Activated CD4-positive, alpha-beta T cell treated with anti-CD3 and anti-CD28 coated beads, Interleukin-2, amount 10 ng/mL, durations not matched to agents 24 days and 14 days (primary cell): ENCODE measurements at regions not wholly inside any gene's neighbourhood (a gene's known extent, or its start where the extent isn't known, plus 50 kb on each side); places are given as distances from the start of the nearest gene placed in this dataset.

Experiments used
- DNase-seq: peaks from one replicate; pipeline ENCODE4 v3.0.0; 2022
- H3K27ac Mint-ChIP-seq: one replicate; pipeline ENCODE4 v1.8.0; 2022; ENCODE audit warnings: mild to moderate bottlenecking, mixed read lengths
- H3K27me3 Mint-ChIP-seq: one replicate; pipeline ENCODE4 v1.8.0; 2022; ENCODE audit warnings: mixed read lengths
- H3K36me3 Mint-ChIP-seq: one replicate; pipeline ENCODE4 v1.8.0; 2022; ENCODE audit warnings: low read depth, mild to moderate bottlenecking, mixed read lengths
- H3K4me1 Mint-ChIP-seq: one replicate; pipeline ENCODE4 v1.8.0; 2021; ENCODE audit warnings: mixed read lengths
- H3K4me3 Mint-ChIP-seq: one replicate; pipeline ENCODE4 v1.8.0; 2022; ENCODE audit warnings: mild to moderate bottlenecking, moderate library complexity, mixed read lengths
- H3K9me3 Mint-ChIP-seq: one replicate; pipeline ENCODE4 v1.8.0; 2021; ENCODE audit warnings: mixed read lengths
- intact Hi-C: fragments of 100-400 bp; cut with micrococcal nuclease; formaldehyde crosslinking; loops from one replicate; pipeline ENCODE4 v1.15.1; 2023

DNA sequence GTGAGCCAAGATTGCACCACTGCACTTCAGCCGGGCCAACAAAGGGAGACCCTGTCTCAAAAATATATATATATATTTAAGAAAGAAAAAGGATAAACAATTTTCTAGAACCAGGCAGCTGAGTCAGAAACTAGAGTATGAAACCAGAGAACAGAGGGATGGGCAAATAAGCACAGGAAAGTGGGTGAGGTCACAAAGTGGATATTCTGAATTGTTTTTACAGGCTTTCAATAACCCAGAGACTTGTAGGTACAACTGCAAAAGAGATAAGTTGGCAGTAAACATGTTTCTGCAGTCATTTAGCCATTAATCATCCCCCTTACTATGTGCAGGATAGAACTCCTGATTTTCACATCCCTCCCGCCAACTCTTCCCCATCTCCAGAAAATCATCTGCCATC is 94.2 kb downstream of the BTG1 start:
- Mint-ChIP-seq H3K27me3 (no peaks in the 10 kb centered on the region), H3K4me1 (peaks cover 54% of the 10 kb centered on the region), H3K9me3 (peaks cover 30% of the 10 kb centered on the region), H3K4me3 (no peak overlapping the region), H3K27ac (peak overlapping the region; percentile 62), H3K36me3 (peaks cover 24% of the 10 kb centered on the region)
- intact Hi-C loops: no loop called here
- DNase-seq: no peak

GRCh38 chr12:92049403-92049802 is 96.2 kb downstream of the BTG1 start:
- H3K4me1 Mint-ChIP-seq: peaks cover 53% of the 10 kb centered on the region
- no peaks in the 10 kb centered on the region for H3K27me3 Mint-ChIP-seq
- peaks cover 30% of the 10 kb centered on the region for H3K9me3 Mint-ChIP-seq
- H3K4me3 Mint-ChIP-seq: no peak overlapping the region
- H3K36me3 Mint-ChIP-seq: peaks cover 20% of the 10 kb centered on the region
- H3K27ac Mint-ChIP-seq: no peak overlapping the region
- intact Hi-C loops: loop anchor here (10.0 kb wide), 1 partner anchor 165 kb away; no protein-coding TSS in a partner anchor
- DNase-seq: no peak

DNA sequence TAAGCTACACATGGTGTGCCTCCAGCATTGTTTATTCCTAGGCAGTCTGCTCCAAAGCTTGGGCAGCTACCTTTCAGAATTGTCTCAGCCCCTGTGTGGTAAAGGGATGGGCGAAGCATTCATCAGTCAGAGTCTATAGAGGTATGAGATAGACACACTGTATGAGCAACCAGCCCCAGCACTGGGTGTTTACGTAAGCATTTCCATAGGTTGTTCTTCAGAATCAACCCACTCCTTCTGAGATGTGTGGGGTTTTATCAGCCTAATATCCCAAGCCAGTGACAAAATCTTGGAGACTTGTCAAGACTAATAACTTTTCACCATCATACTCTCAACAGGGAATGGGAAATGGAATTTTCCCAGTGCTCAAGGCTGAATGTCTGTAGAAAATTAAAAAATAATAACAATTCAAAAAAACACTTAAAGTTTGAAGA is 98.2 kb downstream of the BTG1 start:
- Mint-ChIP-seq H3K27me3 (no peaks in the 10 kb centered on the region), H3K36me3 (peaks cover 15% of the 10 kb centered on the region), H3K4me1 (peaks cover 56% of the 10 kb centered on the region), H3K9me3 (peaks cover 20% of the 10 kb centered on the region), H3K27ac (peak overlapping the region; percentile 79), H3K4me3 (peak overlapping the region; percentile 65)
- DNase-seq: no peak
- intact Hi-C loops: loop anchor here (1.0 to 10.0 kb wide), 3 partner anchors 9 to 167 kb away; no protein-coding TSS in a partner anchor

GRCh38 chr12:92046557-92047392 is 98.9 kb downstream of the BTG1 start:
- intact Hi-C loops: loop anchor here (1.0 to 10.0 kb wide), 4 partner anchors 10 to 168 kb away; no protein-coding TSS in a partner anchor
- no peaks in the 10 kb centered on the region for H3K27me3 Mint-ChIP-seq
- peaks cover 13% of the 10 kb centered on the region for H3K9me3 Mint-ChIP-seq
- peak overlapping the region; percentile 79 for H3K27ac Mint-ChIP-seq
- H3K4me1 Mint-ChIP-seq: peaks cover 55% of the 10 kb centered on the region
- peak overlapping the region; percentile 65 for H3K4me3 Mint-ChIP-seq
- peaks cover 10% of the 10 kb centered on the region for H3K36me3 Mint-ChIP-seq
- no peak for DNase-seq

GRCh38 chr12:92045852-92046251 is 99.8 kb downstream of the BTG1 start:
- intact Hi-C loops: loop anchor here (1.0 to 10.0 kb wide), 2 partner anchors 19 to 169 kb away; no protein-coding TSS in a partner anchor
- Mint-ChIP-seq H3K27ac (peak overlapping the region; percentile 72), H3K36me3 (peaks cover 8% of the 10 kb centered on the region), H3K4me1 (peaks cover 56% of the 10 kb centered on the region), H3K4me3 (peak overlapping the region; percentile 45), H3K9me3 (peaks cover 11% of the 10 kb centered on the region), H3K27me3 (no peaks in the 10 kb centered on the region)
- DNase-seq: no peak

GRCh38 chr12:92044435-92044834 is 101.2 kb downstream of the BTG1 start:
- H3K27me3 Mint-ChIP-seq: no peaks in the 10 kb centered on the region
- intact Hi-C loops: loop anchor here (10.0 kb wide), 1 partner anchor 170 kb away; no protein-coding TSS in a partner anchor
- DNase-seq: no peak
- H3K4me1 Mint-ChIP-seq: peaks cover 59% of the 10 kb centered on the region
- peak overlapping the region; percentile 45 for H3K27ac Mint-ChIP-seq
- peaks cover 7% of the 10 kb centered on the region for H3K36me3 Mint-ChIP-seq
- peaks cover 8% of the 10 kb centered on the region for H3K9me3 Mint-ChIP-seq
- peak overlapping the region; percentile 19 for H3K4me3 Mint-ChIP-seq

DNA sequence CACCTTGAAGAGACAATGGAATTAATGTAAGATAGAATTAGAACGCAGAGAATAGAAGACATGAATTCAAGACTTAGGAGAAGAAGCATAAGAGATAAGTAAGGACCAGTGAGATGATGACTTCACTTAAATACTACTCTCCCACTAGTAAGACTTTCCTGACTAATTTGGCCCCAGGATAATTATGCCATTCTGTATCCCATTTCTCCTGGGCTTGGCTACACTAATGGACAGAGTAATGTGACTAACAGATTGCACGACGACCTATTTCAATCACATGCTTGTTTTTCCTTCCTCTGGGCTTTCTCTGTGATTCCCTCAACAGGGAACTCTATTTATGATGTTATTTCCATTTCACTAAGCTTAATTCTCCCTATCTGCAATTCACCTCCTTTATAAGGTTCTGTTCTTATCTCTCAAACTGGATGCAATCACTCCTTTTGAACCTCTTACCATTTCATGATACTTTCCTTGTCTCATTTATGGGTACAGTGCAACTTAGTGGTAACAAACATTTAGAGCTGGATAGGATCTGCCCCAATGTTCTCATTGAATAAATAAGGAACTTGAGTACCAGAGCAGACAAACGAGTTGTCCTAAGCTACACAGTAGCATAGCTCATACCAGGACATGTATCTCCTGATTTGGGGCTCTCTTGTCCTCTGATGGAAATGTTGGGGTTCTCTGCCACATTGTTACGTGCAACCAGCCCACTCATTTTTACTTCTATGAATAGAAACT is 102.7 kb downstream of the BTG1 start:
- no peak overlapping the region for H3K4me3 Mint-ChIP-seq
- no peak for DNase-seq
- peaks cover 5% of the 10 kb centered on the region for H3K36me3 Mint-ChIP-seq
- intact Hi-C loops: loop anchor here (10.0 kb wide), 1 partner anchor 172 kb away; no protein-coding TSS in a partner anchor
- H3K4me1 Mint-ChIP-seq: peaks cover 57% of the 10 kb centered on the region
- H3K27ac Mint-ChIP-seq: no peak overlapping the region
- no peaks in the 10 kb centered on the region for H3K27me3 Mint-ChIP-seq
- no peaks in the 10 kb centered on the region for H3K9me3 Mint-ChIP-seq

DNA sequence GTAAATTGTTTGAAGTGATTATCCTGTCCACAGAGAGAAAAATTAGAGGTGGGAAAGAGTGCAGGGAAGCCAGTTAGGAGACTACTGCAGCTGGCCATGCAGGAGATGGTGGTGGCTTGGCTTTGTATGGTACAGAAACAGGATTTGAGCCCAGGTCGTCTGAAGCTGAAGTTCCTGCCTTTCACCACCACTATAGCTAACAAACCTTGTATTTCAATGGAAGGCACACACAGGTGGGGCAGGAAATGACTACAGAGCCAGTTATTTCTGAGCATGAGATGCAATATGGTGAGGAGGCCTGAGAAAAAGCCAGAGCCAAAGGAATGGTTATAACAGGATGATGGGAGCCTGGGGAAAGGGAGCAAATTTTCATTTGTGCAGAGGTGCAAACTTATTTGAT is 103.9 kb downstream of the BTG1 start:
- H3K27ac Mint-ChIP-seq: peak overlapping the region; percentile 0
- peaks cover 5% of the 10 kb centered on the region for H3K36me3 Mint-ChIP-seq
- H3K4me3 Mint-ChIP-seq: peak overlapping the region; percentile 15
- intact Hi-C loops: loop anchor here (10.0 kb wide), 1 partner anchor 173 kb away; no protein-coding TSS in a partner anchor
- peaks cover 51% of the 10 kb centered on the region for H3K4me1 Mint-ChIP-seq
- peaks cover 3% of the 10 kb centered on the region for H3K9me3 Mint-ChIP-seq
- peak; percentile 76 for DNase-seq
- H3K27me3 Mint-ChIP-seq: no peaks in the 10 kb centered on the region

DNA sequence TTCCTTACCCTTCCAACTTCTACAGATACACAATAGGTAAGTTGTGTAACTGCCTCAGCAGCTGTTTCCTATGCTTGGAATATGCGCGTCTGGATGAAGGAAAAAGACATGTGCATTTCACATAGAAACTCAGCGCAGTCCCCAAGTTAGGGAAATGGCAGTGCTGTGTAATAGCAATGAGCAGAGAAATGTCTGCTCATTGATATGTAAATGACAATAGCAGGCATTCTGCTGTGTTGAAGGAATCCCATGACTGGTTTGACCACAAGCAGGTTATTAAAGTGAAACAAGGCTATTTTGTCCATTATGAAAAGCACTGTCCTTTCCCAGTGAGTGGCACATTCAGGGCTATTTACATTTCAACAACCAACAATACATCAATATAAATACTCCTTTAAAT is 106.6 kb downstream of the BTG1 start:
- DNase-seq: no peak
- Mint-ChIP-seq H3K9me3 (peaks cover 3% of the 10 kb centered on the region), H3K4me1 (peaks cover 55% of the 10 kb centered on the region), H3K27ac (no peak overlapping the region), H3K36me3 (peaks cover 5% of the 10 kb centered on the region), H3K4me3 (no peak overlapping the region), H3K27me3 (no peaks in the 10 kb centered on the region)
- intact Hi-C loops: loop anchor here (10.0 kb wide), 1 partner anchor 164 kb away; no protein-coding TSS in a partner anchor

GRCh38 chr12:92038476-92038875 is 107.2 kb downstream of the BTG1 start:
- Mint-ChIP-seq H3K9me3 (peaks cover 3% of the 10 kb centered on the region), H3K4me1 (peaks cover 58% of the 10 kb centered on the region), H3K4me3 (no peak overlapping the region), H3K36me3 (peaks cover 7% of the 10 kb centered on the region), H3K27ac (no peak overlapping the region), H3K27me3 (no peaks in the 10 kb centered on the region)
- intact Hi-C loops: loop anchor here (10.0 kb wide), 1 partner anchor 164 kb away; no protein-coding TSS in a partner anchor
- no peak for DNase-seq

GRCh38 chr12:92036771-92037453 is 108.7 kb downstream of the BTG1 start:
- peaks cover 60% of the 10 kb centered on the region for H3K4me1 Mint-ChIP-seq
- DNase-seq: no peak
- intact Hi-C loops: loop anchor here (10.0 kb wide), 1 partner anchor 162 kb away; no protein-coding TSS in a partner anchor
- peaks cover 9% of the 10 kb centered on the region for H3K9me3 Mint-ChIP-seq
- H3K36me3 Mint-ChIP-seq: peaks cover 11% of the 10 kb centered on the region
- no peak overlapping the region for H3K4me3 Mint-ChIP-seq
- no peak overlapping the region for H3K27ac Mint-ChIP-seq
- H3K27me3 Mint-ChIP-seq: no peaks in the 10 kb centered on the region

DNA sequence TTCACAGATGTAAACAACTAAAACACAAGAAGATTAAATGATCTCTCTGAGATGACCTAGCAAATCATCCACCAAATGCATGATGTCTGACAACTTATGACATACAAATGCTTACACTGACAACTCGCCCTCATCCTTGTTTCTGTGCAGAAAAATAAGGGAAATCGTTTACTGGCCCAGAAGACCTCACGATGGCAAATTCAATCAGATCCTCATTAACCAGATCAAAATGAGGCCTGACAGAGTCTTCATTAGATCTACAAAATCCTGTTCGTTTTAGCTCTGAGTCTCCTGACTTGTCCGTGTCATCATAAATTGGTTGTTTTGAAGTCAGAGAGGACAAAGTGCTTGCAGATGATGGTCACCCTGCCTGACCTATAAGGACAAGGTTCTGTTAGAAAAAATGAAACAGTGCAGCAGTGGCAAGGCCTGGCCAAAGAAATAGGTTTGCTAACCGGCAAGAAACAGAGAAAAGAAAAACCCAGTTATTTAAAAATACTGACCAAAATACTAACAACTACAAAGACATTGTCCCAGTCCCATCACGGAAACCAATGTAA is 109.5 kb downstream of the BTG1 start:
- H3K36me3 Mint-ChIP-seq: peaks cover 15% of the 10 kb centered on the region

GRCh38 chr12:92035477-92035876 is 110.2 kb downstream of the BTG1 start:
- peaks cover 14% of the 10 kb centered on the region for H3K9me3 Mint-ChIP-seq
- peak overlapping the region; percentile 84 for H3K27ac Mint-ChIP-seq
- no peaks in the 10 kb centered on the region for H3K27me3 Mint-ChIP-seq
- DNase-seq: no peak
- peaks cover 18% of the 10 kb centered on the region for H3K36me3 Mint-ChIP-seq
- peak overlapping the region; percentile 88 for H3K4me3 Mint-ChIP-seq
- peaks cover 62% of the 10 kb centered on the region for H3K4me1 Mint-ChIP-seq
- intact Hi-C loops: loop anchor here (10.0 kb wide), 1 partner anchor 161 kb away; no protein-coding TSS in a partner anchor

More for the DNA sequence above, 109.5 kb downstream of the BTG1 start:
- no peaks in the 10 kb centered on the region for H3K27me3 Mint-ChIP-seq
- DNase-seq: no peak
- peaks cover 62% of the 10 kb centered on the region for H3K4me1 Mint-ChIP-seq
- peaks cover 14% of the 10 kb centered on the region for H3K9me3 Mint-ChIP-seq
- no peak overlapping the region for H3K27ac Mint-ChIP-seq
- intact Hi-C loops: loop anchor here (10.0 kb wide), 1 partner anchor 161 kb away; no protein-coding TSS in a partner anchor
- peak overlapping the region; percentile 88 for H3K4me3 Mint-ChIP-seq
